GM23338 (cell line): ENCODE measurements at regions not wholly inside any gene's neighbourhood (a gene's known extent, or its start where the extent isn't known, plus 50 kb on each side); places are given as distances from the start of the nearest gene placed in this dataset.
A peak's percentile ranks its signal among the peaks of the same experiment; 100 is the strongest.
"Not testable (repeated sequence)": the region's sequence is repeated elsewhere in the genome, so short reads cannot be mapped to it uniquely, and the experiment has no call there.

ENCODE experiments used
- ATAC-seq: fragments of 200-7000 bp; cut with Tn5 transposase; 3 replicates; pipeline ENCODE4 v1.9.1; 2020
- DNase-seq: peaks from one replicate; pipeline ENCODE4 v3.0.0-alpha.2; 2015; ENCODE audit warnings: low spot score
- H2AFZ ChIP-seq: fragments of 200-600 bp; sonication (generic); 2 replicates; pipeline ENCODE4 v1.8.0; 2016; ENCODE audit warnings: antibody characterized with exemption, mild to moderate bottlenecking, moderate library complexity
- H3F3A ChIP-seq: fragments of 200-600 bp; sonication (generic); replicated peaks from 2 replicates; pipeline ENCODE4 v1.8.0; 2017; ENCODE audit warnings: antibody characterized with exemption, mixed run types, low read depth
- H3K27ac ChIP-seq: fragments of 200-600 bp; sonication (generic); 2 replicates; pipeline ENCODE4 v1.6.1; 2016; ENCODE audit warnings: low read depth
- H3K27me3 ChIP-seq: fragments of 200-600 bp; sonication (generic); 2 replicates; pipeline ENCODE4 v1.8.0; 2016; ENCODE audit warnings: mild to moderate bottlenecking, mixed run types, moderate library complexity; ENCODE audit not compliant: insufficient read depth
- H3K36me3 ChIP-seq: fragments of 200-600 bp; sonication (generic); 2 replicates; pipeline ENCODE4 v1.8.0; 2016; ENCODE audit warnings: mild to moderate bottlenecking; ENCODE audit not compliant: insufficient read depth
- H3K4me1 ChIP-seq: fragments of 200-600 bp; sonication (generic); 2 replicates; pipeline ENCODE4 v1.8.0; 2016; ENCODE audit warnings: mild to moderate bottlenecking, moderate library complexity; ENCODE audit not compliant: insufficient read depth
- H3K4me2 ChIP-seq: fragments of 200-600 bp; sonication (generic); 2 replicates; pipeline ENCODE4 v1.7.1; 2017; ENCODE audit warnings: mixed run types
- H3K4me3 ChIP-seq: fragments of 200-600 bp; sonication (generic); 2 replicates; pipeline ENCODE4 v1.6.1; 2016; ENCODE audit warnings: mixed run types
- H3K79me2 ChIP-seq: fragments of 200-600 bp; sonication (generic); replicated peaks from 2 replicates; pipeline ENCODE4 v1.8.0; 2017; ENCODE audit warnings: mild to moderate bottlenecking; ENCODE audit not compliant: insufficient read depth
- H3K9me2 ChIP-seq: fragments of 200-600 bp; sonication (generic); 2 replicates; pipeline ENCODE4 v1.8.0; 2017; ENCODE audit not compliant: insufficient read depth
- H4K20me1 ChIP-seq: fragments of 200-600 bp; sonication (generic); replicated peaks from 2 replicates; pipeline ENCODE4 v1.8.0; 2017; ENCODE audit warnings: mild to moderate bottlenecking; ENCODE audit not compliant: insufficient read depth
- H3K27ac Mint-ChIP-seq: 2 replicates; pipeline ENCODE4 v1.8.0; 2020; ENCODE audit warnings: inconsistent platforms, mild to moderate bottlenecking, moderate library complexity, mixed read lengths
- H3K27me3 Mint-ChIP-seq: 3 replicates; pipeline ENCODE4 v1.8.0; 2022; ENCODE audit warnings: low read depth, mild to moderate bottlenecking, moderate library complexity, mixed read lengths, inconsistent platforms; ENCODE audit not compliant: insufficient read depth, poor library complexity
- H3K36me3 Mint-ChIP-seq: 3 replicates; pipeline ENCODE4 v1.8.0; 2021; ENCODE audit warnings: low read depth, mild to moderate bottlenecking, inconsistent platforms, moderate library complexity, mixed read lengths
- H3K4me1 Mint-ChIP-seq: 3 replicates; pipeline ENCODE4 v1.8.0; 2020; ENCODE audit warnings: mild to moderate bottlenecking, inconsistent platforms, mixed read lengths
- H3K4me3 Mint-ChIP-seq: 3 replicates; pipeline ENCODE4 v1.8.0; 2021; ENCODE audit warnings: moderate library complexity, mild to moderate bottlenecking, inconsistent platforms, mixed read lengths
- H3K9me3 Mint-ChIP-seq: 3 replicates; pipeline ENCODE4 v1.8.0; 2020; ENCODE audit warnings: moderate library complexity, mild to moderate bottlenecking, inconsistent platforms, mixed read lengths
- CREB1 ChIP-seq: fragments of 250-450 bp; sonication (Bioruptor Pico); IDR thresholded peaks from 2 replicates; pipeline ENCODE4 v1.5.0; 2020; ENCODE audit warnings: low read depth, mild to moderate bottlenecking, moderate library complexity
- CTCF ChIP-seq, 2 experiments: fragments of 200-600 bp in 1 of 2; sonication (generic) in 1 of 2; conservative IDR thresholded peaks; 2 replicates each; pipeline versions ENCODE4 v1.5.1 to v1.6.1; 2016 to 2017; ENCODE audit warnings: antibody characterized with exemption in 2 of 2, low read depth in 2 of 2, mild to moderate bottlenecking in 2 of 2, moderate library complexity in 1 of 2
- JUNB ChIP-seq: IDR thresholded peaks from one replicate; pipeline ENCODE4 v1.6.1; 2016; ENCODE audit warnings: antibody characterized with exemption; ENCODE audit not compliant: unreplicated experiment
- REST ChIP-seq: IDR thresholded peaks from one replicate; pipeline ENCODE4 v1.6.1; 2018; ENCODE audit warnings: antibody characterized with exemption; ENCODE audit not compliant: unreplicated experiment
- ZNF462 ChIP-seq: fragments of 250-450 bp; sonication (Bioruptor Pico); IDR thresholded peaks from 2 replicates; pipeline ENCODE4 v1.5.0; 2020; ENCODE audit warnings: mild to moderate bottlenecking, moderate library complexity

GRCh38 chr12:30286345-30286926, 409.2 kb downstream of the IPO8 start:
- peaks cover 2% of the 10 kb centered on the region; the same call in 1 of the 3 replicates for H3K9me3 Mint-ChIP-seq
- Histone ChIP-seq H3K9me2 (no peaks in the 10 kb centered on the region; the same call in 1 of the 2 replicates), H3F3A (no peaks in the 10 kb centered on the region), H3K4me3 (no peak overlapping the region), H3K4me2 (no peak overlapping the region), H2AFZ (no peak overlapping the region), H4K20me1 (no peaks in the 10 kb centered on the region), H3K27me3 (no peaks in the 10 kb centered on the region), H3K4me1 (no peaks in the 10 kb centered on the region), H3K27ac (no peak overlapping the region), H3K36me3 (no peaks in the 10 kb centered on the region), H3K79me2 (no peaks in the 10 kb centered on the region)
- DNase-seq (peak; percentile 52), ATAC-seq (peak; percentile 26; the same call in 1 of the 3 replicates)
- no peaks in the 10 kb centered on the region for H3K27me3 Mint-ChIP-seq
- no peak overlapping the region for H3K27ac Mint-ChIP-seq
- H3K36me3 Mint-ChIP-seq: no peaks in the 10 kb centered on the region
- H3K4me3 Mint-ChIP-seq: no peak overlapping the region
- TF ChIP-seq ZNF462 (CRISPR knock-in tag) (no peak), CTCF (conservative IDR thresholded peaks at IDR 0.05; ENCODE audit: low read depth in 2 of 2) (peak; percentile 61 to 82), JUNB (no peak)
- no peaks in the 10 kb centered on the region for H3K4me1 Mint-ChIP-seq

- no peaks in the 10 kb centered on the region for H3K4me1 Mint-ChIP-seq
- no peak for TF ChIP-seq CREB1 (CRISPR knock-in tag)
- TF ChIP-seq REST: no peak
- H3K27ac Mint-ChIP-seq: no peak overlapping the region
- no peak overlapping the region for H3K4me3 Mint-ChIP-seq
- no peak overlapping the region for H3K27ac ChIP-seq
- no peaks in the 10 kb centered on the region for H3K27me3 ChIP-seq
- H3K9me3 Mint-ChIP-seq: peaks cover 18% of the 10 kb centered on the region
- peaks cover 3% of the 10 kb centered on the region; the same call in 1 of the 2 replicates for H3K9me2 ChIP-seq
- no peaks in the 10 kb centered on the region for H3K4me1 ChIP-seq
- H4K20me1 ChIP-seq: no peaks in the 10 kb centered on the region
- no peaks in the 10 kb centered on the region for H3K27me3 Mint-ChIP-seq
- no peak overlapping the region for H3K4me2 ChIP-seq
- H3K36me3 ChIP-seq: no peaks in the 10 kb centered on the region
- H3K79me2 ChIP-seq: no peaks in the 10 kb centered on the region
- no peaks in the 10 kb centered on the region for H3F3A ChIP-seq
- no peak overlapping the region for H3K4me3 ChIP-seq
- no peak overlapping the region for H2AFZ ChIP-seq
- peaks cover 10% of the 10 kb centered on the region; the same call in 2 of the 3 replicates for H3K36me3 Mint-ChIP-seq
- DNase-seq: no peak
- no peak for ATAC-seq
Observed at GRCh38 chr12:30278401-30278800, 417.3 kb downstream of the IPO8 start.

- H3K79me2 ChIP-seq, H3K4me1 Mint-ChIP-seq, ATAC-seq, H3K4me3 ChIP-seq, H3K27me3 ChIP-seq, H4K20me1 ChIP-seq, H2AFZ ChIP-seq, DNase-seq, H3K4me1 ChIP-seq, H3K4me3 Mint-ChIP-seq, H3K9me2 ChIP-seq, H3K4me2 ChIP-seq, H3K36me3 ChIP-seq, H3F3A ChIP-seq, H3K27ac Mint-ChIP-seq, H3K27me3 Mint-ChIP-seq, H3K27ac ChIP-seq: not testable (repeated sequence)
- Mint-ChIP-seq H3K36me3 (peaks cover 16% of the 10 kb centered on the region; the same call in 2 of the 3 replicates), H3K9me3 (peaks cover 24% of the 10 kb centered on the region)
Observed at GRCh38 chr12:30272515-30272914, 423.2 kb downstream of the IPO8 start.
